ENCODE measurements at regions not wholly inside any gene's neighbourhood (a gene's known extent, or its start where the extent isn't known, plus 50 kb on each side); places are given as distances from the start of the nearest gene placed in this dataset.

DNA sequence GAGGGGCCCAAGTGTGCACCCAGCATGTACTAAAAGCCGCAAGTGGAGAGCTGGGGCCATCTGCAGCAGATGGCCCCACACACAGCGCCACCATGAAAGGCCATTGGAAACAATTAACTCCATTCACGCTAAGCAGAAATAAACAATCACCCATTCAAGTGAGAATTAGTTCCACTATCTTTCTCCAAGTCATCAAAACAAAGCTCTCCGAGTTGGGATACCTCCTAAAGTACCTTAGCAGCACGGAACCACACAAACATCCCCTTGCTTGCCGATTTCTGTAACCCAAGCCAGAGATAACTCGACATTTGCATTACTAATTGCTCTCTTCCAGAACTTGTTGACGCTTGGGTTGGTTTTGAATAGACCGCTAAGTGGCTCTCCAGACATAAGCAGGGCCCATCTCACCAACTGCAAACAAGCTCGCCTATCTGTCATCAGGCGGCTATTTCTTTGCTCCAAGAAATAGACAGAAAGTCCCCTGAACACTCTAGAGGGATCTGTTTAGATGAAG, 840.6 kb upstream of the SALL3 start:
- no peak for DNase-seq (ENCODE audit: low read depth)
- TF ChIP-seq, protein P1, sequence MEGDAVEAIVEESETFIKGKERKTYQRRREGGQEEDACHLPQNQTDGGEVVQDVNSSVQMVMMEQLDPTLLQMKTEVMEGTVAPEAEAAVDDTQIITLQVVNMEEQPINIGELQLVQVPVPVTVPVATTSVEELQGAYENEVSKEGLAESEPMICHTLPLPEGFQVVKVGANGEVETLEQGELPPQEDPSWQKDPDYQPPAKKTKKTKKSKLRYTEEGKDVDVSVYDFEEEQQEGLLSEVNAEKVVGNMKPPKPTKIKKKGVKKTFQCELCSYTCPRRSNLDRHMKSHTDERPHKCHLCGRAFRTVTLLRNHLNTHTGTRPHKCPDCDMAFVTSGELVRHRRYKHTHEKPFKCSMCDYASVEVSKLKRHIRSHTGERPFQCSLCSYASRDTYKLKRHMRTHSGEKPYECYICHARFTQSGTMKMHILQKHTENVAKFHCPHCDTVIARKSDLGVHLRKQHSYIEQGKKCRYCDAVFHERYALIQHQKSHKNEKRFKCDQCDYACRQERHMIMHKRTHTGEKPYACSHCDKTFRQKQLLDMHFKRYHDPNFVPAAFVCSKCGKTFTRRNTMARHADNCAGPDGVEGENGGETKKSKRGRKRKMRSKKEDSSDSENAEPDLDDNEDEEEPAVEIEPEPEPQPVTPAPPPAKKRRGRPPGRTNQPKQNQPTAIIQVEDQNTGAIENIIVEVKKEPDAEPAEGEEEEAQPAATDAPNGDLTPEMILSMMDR (IDR thresholded peaks at IDR 0.05; ENCODE audit: insufficient read depth, low read length), result no peak
- H3K4me3 ChIP-seq (ENCODE audit: low read depth, low read length), result no peak overlapping the region

DNA sequence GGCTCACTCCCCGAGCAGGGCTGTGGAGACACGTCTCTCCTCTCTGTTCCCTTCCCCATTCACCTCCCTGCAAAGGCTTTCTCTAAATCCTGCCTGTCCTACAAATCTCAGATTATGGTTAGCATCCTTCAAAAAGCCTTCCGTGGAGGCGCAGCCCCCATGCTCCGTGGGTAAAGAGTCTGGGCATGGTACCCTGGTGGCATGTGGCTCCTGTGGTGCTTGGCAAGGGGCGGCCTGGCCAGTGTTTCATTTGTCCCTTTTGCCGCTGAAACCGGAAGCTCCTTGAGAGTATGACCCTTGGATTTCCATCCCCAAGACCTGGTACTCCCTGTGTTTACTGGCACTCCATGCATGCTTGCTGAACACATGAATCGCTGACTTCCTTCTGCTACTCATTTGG, 839.3 kb upstream of the SALL3 start:
- H3K4me3 ChIP-seq (ENCODE audit: low read depth, low read length), result no peak overlapping the region
- DNase-seq (ENCODE audit: low read depth), result no peak
- TF ChIP-seq, protein P1 (IDR thresholded peaks at IDR 0.05; ENCODE audit: insufficient read depth, low read length), result no peak

DNA sequence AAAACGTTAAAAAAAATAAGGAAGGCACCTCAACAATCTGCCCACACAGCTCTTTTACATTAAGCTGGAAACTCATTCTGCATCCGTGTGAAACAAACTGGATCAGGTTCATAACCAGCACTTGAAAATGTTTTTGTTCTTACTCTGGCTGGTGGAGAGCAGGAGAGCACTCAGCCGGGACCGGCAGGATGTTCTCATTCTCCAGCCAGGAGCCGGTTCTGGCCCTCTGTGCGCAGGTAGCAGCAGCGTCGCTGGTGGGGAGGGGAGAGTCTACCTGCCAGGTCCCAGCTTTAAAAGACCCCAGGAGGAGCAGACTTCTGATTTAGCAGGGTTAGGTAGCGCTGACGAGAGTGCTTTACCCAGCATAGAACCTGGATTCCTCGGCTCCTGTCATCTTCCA, 834.9 kb upstream of the SALL3 start:
- TF ChIP-seq, protein P1 (IDR thresholded peaks at IDR 0.05; ENCODE audit: insufficient read depth, low read length), result no peak
- no peak for DNase-seq (ENCODE audit: low read depth)

DNA sequence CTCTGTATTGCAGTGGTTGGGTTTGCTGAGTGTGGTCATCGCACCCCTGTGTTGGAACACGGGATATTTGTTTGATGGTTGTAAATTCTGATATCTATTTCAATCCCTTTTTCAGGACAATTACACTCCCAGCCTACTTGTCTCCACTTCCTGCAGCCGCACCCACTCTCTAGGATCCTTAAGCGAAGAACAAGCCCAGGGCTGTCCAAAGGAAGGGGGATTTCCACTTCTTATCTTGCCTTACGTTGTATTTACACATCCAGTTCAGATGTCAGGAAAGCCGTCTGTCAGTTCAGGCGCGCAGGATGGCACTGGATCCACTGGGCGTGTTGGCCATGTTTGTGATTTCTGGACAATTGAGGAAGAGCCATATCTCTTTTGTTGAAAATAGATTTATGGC, 834.5 kb upstream of the SALL3 start:
- no peak for DNase-seq (ENCODE audit: low read depth)
- TF ChIP-seq, protein P1 (IDR thresholded peaks at IDR 0.05; ENCODE audit: insufficient read depth, low read length), result no peak
- no peak overlapping the region for H3K4me3 ChIP-seq (ENCODE audit: low read depth, low read length)

More for the DNA sequence above, 834.9 kb upstream of the SALL3 start:
- H3K4me3 ChIP-seq (ENCODE audit: low read depth, low read length), result no peak overlapping the region

DNA sequence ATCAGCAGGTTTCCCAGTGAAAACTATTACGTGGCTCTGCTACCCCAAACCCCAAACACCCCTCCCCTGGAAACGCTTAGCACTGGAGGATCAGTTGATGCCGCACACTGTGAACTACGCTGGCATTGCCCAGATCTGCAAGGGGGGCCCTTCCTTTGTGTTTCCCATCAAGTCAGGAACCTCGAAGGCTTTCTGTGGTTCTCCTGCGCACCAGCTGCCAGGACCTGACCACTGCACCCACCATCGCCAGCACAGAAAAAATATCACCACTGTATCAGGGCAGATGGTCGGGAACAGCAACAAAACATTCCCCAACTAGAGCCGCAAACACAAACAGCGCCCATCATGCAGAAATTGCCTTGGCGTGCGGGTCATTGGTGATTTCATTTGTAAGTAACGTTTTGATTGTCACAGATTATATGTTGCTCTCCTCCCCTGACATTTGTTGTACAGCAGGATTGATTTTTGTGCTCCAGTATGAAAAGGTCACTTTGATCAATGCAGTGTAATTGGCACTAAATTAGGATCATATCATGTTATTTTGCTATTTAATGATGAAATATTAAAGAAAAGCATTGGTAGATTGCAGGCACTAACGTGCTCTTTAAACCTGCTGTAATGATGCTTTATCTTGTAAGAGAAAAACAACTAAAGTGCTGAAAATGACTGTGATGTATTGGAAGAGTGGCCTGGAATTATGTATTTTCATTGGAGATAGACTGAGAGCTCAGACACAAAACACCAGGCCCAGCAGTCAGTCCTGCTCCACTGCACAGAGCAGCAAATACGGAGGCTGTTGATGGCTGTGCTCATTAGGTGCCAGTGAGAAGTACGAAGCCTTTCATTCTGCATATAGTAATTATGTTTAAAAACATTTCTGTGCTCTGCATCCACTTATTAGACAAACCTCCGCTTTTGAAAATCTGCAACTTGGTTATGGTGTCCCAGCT, 833.2 kb upstream of the SALL3 start:
- TF ChIP-seq, protein P1 (IDR thresholded peaks at IDR 0.05; ENCODE audit: insufficient read depth, low read length), result no peak

DNA sequence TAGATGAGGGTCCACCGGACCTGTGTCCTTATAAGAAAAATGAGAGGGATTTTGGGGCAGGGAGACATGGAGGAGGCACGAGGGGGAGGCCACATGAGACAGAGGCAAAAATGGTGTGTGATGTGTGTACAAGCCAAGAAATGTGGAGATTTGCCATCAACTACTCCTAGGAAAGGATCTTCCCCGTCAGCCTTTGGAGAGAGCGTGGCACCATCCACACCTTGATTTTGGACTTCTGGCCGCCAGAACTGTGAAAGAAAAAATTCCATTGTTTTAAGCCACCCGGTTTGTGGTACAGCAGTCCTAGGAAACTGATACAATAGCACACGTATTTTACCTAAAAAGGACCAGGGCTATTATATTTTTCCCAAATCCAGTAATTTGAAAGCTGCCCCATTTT, 829.0 kb upstream of the SALL3 start:
- DNase-seq (ENCODE audit: low read depth), result no peak
- no peak overlapping the region for H3K4me3 ChIP-seq (ENCODE audit: low read depth, low read length)
- TF ChIP-seq, protein P1 (IDR thresholded peaks at IDR 0.05; ENCODE audit: insufficient read depth, low read length), result no peak

More for the DNA sequence above, 833.2 kb upstream of the SALL3 start:
- H3K4me3 ChIP-seq (ENCODE audit: low read depth, low read length), result no peak overlapping the region
- no peak for DNase-seq (ENCODE audit: low read depth)

Data from fibroblast of the aortic adventitia (primary cell).